ENCODE measurements at regions not wholly inside any gene's neighbourhood (a gene's known extent, or its start where the extent isn't known, plus 50 kb on each side); places are given as distances from the start of the nearest gene placed in this dataset.
"Not testable (repeated sequence)": the region's sequence is repeated elsewhere in the genome, so short reads cannot be mapped to it uniquely, and the experiment has no call there.

DNA sequence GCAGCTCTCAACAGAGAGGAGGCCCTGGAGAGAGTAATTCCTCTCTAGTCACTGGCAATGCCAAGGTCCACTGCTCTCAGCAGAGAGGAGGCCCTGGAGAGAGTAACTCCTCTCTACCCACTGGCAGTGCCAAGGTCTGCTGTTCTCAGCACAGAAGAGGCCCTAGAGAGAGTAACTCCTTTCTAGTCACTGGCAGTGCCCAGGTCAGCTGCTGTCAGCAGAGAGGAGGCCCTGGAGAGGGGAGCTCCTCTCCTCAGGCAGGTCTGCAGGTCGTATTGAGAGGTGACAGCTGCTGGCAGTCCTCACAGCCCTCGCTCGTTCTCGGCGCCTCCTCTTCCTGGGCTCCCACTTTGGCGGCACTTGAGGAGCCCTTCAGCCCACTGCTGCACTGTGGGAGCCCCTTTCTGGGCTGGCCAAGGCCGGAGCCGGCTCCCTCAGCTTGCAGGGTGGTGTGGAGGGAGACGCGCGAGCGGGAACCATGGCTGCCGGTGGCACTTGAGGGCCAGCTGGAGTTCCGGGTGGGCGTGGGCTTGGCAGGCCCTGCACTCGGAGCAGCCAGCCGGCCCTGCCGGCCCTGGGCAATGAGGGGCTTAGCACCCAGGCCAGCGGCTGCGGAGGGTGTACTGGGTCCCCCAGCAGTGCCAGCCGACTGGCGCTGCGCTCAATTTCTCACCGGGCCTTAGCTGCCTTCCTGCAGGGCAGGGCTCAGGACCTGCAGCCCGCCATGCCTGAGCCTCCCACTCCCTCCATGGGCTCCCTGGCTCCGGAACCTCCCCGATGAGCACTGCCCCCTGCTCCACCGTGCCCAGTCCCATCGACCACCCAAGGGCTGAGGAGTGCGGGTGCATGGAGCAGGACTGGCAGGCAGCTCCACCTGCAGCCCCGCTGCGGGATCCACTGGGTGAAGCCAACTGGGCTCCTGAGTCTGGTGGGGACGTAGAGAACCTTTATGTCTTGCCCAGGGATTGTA, 642.9 kb downstream of the PRR16 start:
- TF ChIP-seq, protein P1, sequence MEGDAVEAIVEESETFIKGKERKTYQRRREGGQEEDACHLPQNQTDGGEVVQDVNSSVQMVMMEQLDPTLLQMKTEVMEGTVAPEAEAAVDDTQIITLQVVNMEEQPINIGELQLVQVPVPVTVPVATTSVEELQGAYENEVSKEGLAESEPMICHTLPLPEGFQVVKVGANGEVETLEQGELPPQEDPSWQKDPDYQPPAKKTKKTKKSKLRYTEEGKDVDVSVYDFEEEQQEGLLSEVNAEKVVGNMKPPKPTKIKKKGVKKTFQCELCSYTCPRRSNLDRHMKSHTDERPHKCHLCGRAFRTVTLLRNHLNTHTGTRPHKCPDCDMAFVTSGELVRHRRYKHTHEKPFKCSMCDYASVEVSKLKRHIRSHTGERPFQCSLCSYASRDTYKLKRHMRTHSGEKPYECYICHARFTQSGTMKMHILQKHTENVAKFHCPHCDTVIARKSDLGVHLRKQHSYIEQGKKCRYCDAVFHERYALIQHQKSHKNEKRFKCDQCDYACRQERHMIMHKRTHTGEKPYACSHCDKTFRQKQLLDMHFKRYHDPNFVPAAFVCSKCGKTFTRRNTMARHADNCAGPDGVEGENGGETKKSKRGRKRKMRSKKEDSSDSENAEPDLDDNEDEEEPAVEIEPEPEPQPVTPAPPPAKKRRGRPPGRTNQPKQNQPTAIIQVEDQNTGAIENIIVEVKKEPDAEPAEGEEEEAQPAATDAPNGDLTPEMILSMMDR (IDR thresholded peaks at IDR 0.05), result not testable (repeated sequence)
- TF ChIP-seq POLR2A (IDR thresholded peaks at IDR 0.05), result not testable (repeated sequence)

All from lower leg skin (tissue), 3 donors.